ENCODE measurements at regions not wholly inside any gene's neighbourhood (a gene's known extent, or its start where the extent isn't known, plus 50 kb on each side); places are given as distances from the start of the nearest gene placed in this dataset.
"Not testable (repeated sequence)": the region's sequence is repeated elsewhere in the genome, so short reads cannot be mapped to it uniquely, and the experiment has no call there.

GRCh38 chr3:193055352-193055751 is 137.7 kb upstream of the MB21D2 start:
- Histone ChIP-seq H3K36me3 (replicated peaks in 1 of 2) (no peaks in the 10 kb centered on the region), H3K9me3 (replicated peaks in 1 of 3) (no peaks in the 10 kb centered on the region), H3K4me1 (replicated peaks in 1 of 2) (no peaks in the 10 kb centered on the region), H3K27ac (no peak overlapping the region), H3K4me3 (no peak overlapping the region), H3K27me3 (peaks cover 10% of the 10 kb centered on the region)
- no peak for DNase-seq
- TF ChIP-seq CTCF (IDR thresholded peaks at IDR 0.05), result no peak
- WGBS, 4 donors, result 61 to 80% (median 72%) methylated on average over 10 of the region's 10 CpGs
- intact Hi-C loops (cut with DNase I), result no loop called here

- no peak overlapping the region for H3K27ac ChIP-seq
- no peaks in the 10 kb centered on the region for H3K36me3 ChIP-seq (replicated peaks in 1 of 2)
- intact Hi-C loops (cut with DNase I), result no loop called here
- no peaks in the 10 kb centered on the region for H3K27me3 ChIP-seq
- no peaks in the 10 kb centered on the region for H3K4me1 ChIP-seq (replicated peaks in 1 of 2)
- H3K4me3 ChIP-seq, result no peak overlapping the region
- DNase-seq, result no peak
- no peaks in the 10 kb centered on the region for H3K9me3 ChIP-seq (replicated peaks in 1 of 3)
- WGBS, 4 donors, result 51 to 67% (median 62%) methylated on average over 2 of the region's 2 CpGs
- TF ChIP-seq CTCF (IDR thresholded peaks at IDR 0.05), result no peak
- no peak for TF ChIP-seq POLR2A (IDR thresholded peaks at IDR 0.05)
Measured at GRCh38 chr3:193057616-193058015, 140.0 kb upstream of the MB21D2 start.

- Histone ChIP-seq H3K9me3 (replicated peaks in 1 of 3) (no peaks in the 10 kb centered on the region), H3K27ac (no peak overlapping the region), H3K27me3 (no peaks in the 10 kb centered on the region), H3K36me3 (replicated peaks in 1 of 2) (no peaks in the 10 kb centered on the region), H3K4me1 (replicated peaks in 1 of 2) (no peaks in the 10 kb centered on the region), H3K4me3 (no peak overlapping the region)
- no peak for DNase-seq
- 74 to 82% (median 81%) methylated on average over 9 of the region's 9 CpGs for WGBS, 4 donors
- TF ChIP-seq CTCF (IDR thresholded peaks at IDR 0.05) (no peak), POLR2A (IDR thresholded peaks at IDR 0.05) (no peak)
- intact Hi-C loops (cut with DNase I), result no loop called here
Measured at GRCh38 chr3:193060748-193061546, 143.3 kb upstream of the MB21D2 start.

GRCh38 chr3:193068365-193068764 is 150.7 kb upstream of the MB21D2 start:
- Histone ChIP-seq H3K27ac (no peak overlapping the region), H3K36me3 (replicated peaks in 1 of 2) (no peaks in the 10 kb centered on the region), H3K4me3 (no peak overlapping the region), H3K4me1 (replicated peaks in 1 of 2) (no peaks in the 10 kb centered on the region), H3K27me3 (peaks cover 8% of the 10 kb centered on the region), H3K9me3 (replicated peaks in 1 of 3) (no peaks in the 10 kb centered on the region)
- WGBS, 4 donors, result 43 to 58% (median 47%) methylated on average over 2 of the region's 2 CpGs
- TF ChIP-seq POLR2A (IDR thresholded peaks at IDR 0.05) (no peak), CTCF (IDR thresholded peaks at IDR 0.05) (no peak)
- intact Hi-C loops (cut with DNase I), result no loop called here
- DNase-seq, result no peak

- intact Hi-C loops (cut with DNase I); H3K36me3 ChIP-seq (replicated peaks in 1 of 2); H3K27ac ChIP-seq; H3K27me3 ChIP-seq; H3K4me3 ChIP-seq; DNase-seq; H3K9me3 ChIP-seq (replicated peaks in 1 of 3); H3K4me1 ChIP-seq (replicated peaks in 1 of 2): not testable (repeated sequence)
- WGBS, 4 donors, result 69 to 76% (median 74%) methylated on average over 3 of the region's 3 CpGs
Measured at GRCh38 chr3:193069732-193070131, 152.1 kb upstream of the MB21D2 start.

Data from adrenal gland (tissue), 9 donors.